ENCODE measurements at regions not wholly inside any gene's neighbourhood (a gene's known extent, or its start where the extent isn't known, plus 50 kb on each side); places are given as distances from the start of the nearest gene placed in this dataset.
"Not testable (repeated sequence)": the region's sequence is repeated elsewhere in the genome, so short reads cannot be mapped to it uniquely, and the experiment has no call there.

DNA sequence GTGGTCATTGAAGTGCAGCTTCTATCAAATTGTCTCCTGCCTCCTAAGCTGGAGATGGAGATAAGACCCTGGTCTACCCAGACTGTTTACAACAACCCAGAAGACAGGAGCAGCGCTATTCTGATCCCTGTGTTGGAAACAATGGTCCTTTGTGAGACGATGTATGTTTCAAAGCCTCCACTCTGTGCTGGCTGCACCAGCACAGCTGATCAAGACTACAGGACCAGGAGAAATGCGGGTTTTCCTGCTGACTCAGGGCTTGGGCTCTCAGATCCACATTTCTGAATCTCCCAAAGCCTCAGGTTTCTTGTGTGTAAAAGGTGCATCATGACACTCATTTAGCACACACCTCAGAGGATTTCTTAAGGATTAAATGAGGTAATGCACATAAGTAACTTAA is 92.0 kb downstream of the POU3F3 start:
- H3K36me3 ChIP-seq (ENCODE audit: control insufficient read depth, insufficient read depth, low read length), result no peaks in the 10 kb centered on the region
- no peak for DNase-seq (ENCODE audit: low read depth)
- TF ChIP-seq, protein P1, sequence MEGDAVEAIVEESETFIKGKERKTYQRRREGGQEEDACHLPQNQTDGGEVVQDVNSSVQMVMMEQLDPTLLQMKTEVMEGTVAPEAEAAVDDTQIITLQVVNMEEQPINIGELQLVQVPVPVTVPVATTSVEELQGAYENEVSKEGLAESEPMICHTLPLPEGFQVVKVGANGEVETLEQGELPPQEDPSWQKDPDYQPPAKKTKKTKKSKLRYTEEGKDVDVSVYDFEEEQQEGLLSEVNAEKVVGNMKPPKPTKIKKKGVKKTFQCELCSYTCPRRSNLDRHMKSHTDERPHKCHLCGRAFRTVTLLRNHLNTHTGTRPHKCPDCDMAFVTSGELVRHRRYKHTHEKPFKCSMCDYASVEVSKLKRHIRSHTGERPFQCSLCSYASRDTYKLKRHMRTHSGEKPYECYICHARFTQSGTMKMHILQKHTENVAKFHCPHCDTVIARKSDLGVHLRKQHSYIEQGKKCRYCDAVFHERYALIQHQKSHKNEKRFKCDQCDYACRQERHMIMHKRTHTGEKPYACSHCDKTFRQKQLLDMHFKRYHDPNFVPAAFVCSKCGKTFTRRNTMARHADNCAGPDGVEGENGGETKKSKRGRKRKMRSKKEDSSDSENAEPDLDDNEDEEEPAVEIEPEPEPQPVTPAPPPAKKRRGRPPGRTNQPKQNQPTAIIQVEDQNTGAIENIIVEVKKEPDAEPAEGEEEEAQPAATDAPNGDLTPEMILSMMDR (IDR thresholded peaks at IDR 0.05; ENCODE audit: insufficient read depth, low read depth, low read length), result no peak
- ChIA-PET POLR2A (no interaction called here), CTCF (interaction anchor here (1.3 kb wide), 1 partner anchor 12 kb away, joined by 3 read pairs; no protein-coding TSS in a partner anchor)
- H3K27me3 ChIP-seq (ENCODE audit: control insufficient read depth, insufficient read depth, low read length), result no peaks in the 10 kb centered on the region
- H3K4me3 ChIP-seq (ENCODE audit: low read depth, low read length), result no peak overlapping the region

DNA sequence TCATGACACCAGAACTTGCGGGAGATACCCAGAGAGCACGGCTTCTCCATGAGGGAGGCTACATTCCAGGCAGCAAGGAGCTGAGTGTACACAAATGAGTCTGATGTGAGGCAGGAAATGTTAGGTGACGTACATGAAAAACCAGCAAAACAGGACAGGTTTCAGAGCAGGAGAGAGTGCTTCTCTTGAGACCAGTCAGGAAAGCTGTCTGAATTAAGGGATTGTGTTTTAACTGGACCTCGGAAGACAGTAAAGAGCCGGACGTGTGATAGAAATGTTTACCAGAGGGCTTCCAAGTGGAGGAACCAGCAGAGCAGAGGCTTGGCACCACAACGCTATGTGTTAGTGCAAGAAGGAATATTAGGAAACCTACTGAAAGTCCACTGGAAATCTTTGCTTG is 90.4 kb upstream of the MRPS9 start:
- H3K27me3 ChIP-seq (ENCODE audit: control insufficient read depth, insufficient read depth, low read length); POLR2A ChIA-PET; H3K36me3 ChIP-seq (ENCODE audit: control insufficient read depth, insufficient read depth, low read length); H3K4me3 ChIP-seq (ENCODE audit: low read depth, low read length); CTCF ChIA-PET; DNase-seq (ENCODE audit: low read depth): not testable (repeated sequence)

DNA sequence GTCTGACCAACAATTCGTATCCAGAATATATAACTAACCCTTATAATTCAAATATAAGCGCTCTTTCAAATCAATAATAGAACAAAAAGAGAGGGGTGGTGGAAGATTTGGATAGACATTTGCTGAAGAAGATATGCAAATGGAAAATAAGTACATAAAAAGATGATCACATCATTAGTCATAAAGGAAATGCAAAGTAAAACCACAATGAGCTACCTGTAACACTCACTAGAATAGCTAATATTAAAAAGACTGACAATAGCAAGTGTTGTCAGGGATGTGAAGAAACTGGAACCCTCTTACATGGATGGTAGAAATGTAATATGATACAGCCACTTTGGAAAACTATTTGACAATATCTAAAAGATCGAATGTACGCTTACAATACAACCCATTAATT is 84.9 kb upstream of the MRPS9 start:
- ChIA-PET POLR2A (no interaction called here), CTCF (no interaction called here)
- DNase-seq (ENCODE audit: low read depth), result no peak
- Histone ChIP-seq H3K36me3 (ENCODE audit: control insufficient read depth, insufficient read depth, low read length) (no peaks in the 10 kb centered on the region), H3K27me3 (ENCODE audit: control insufficient read depth, insufficient read depth, low read length) (no peaks in the 10 kb centered on the region), H3K4me3 (ENCODE audit: low read depth, low read length) (no peak overlapping the region)
- TF ChIP-seq, protein P1 (IDR thresholded peaks at IDR 0.05; ENCODE audit: insufficient read depth, low read depth, low read length), result no peak

DNA sequence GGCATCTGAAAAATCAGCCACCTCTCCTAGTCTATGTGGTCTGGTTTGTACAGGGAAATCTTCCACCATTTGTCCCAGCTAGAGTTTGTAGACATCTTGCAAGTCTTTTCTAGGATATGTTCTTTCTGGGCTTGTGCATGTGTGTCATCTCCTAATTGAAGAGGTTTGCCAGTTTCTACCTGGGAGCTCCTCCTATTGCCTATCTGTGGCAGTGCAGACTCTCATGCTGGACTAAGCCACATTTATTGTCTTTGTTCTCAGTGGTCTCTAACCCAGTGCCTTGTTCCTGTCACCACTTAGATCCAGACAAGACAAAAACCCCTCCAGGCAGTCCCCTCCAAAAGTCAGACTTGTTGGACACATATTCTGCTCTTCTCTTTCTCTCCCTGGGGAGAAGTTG is 72.0 kb upstream of the MRPS9 start:
- ChIA-PET CTCF (no interaction called here), POLR2A (no interaction called here)
- Histone ChIP-seq H3K4me3 (ENCODE audit: low read depth, low read length) (no peak overlapping the region), H3K27me3 (ENCODE audit: control insufficient read depth, insufficient read depth, low read length) (no peaks in the 10 kb centered on the region), H3K36me3 (ENCODE audit: control insufficient read depth, insufficient read depth, low read length) (no peaks in the 10 kb centered on the region)
- TF ChIP-seq, protein P1 (IDR thresholded peaks at IDR 0.05; ENCODE audit: insufficient read depth, low read depth, low read length), result no peak
- DNase-seq (ENCODE audit: low read depth), result no peak

DNA sequence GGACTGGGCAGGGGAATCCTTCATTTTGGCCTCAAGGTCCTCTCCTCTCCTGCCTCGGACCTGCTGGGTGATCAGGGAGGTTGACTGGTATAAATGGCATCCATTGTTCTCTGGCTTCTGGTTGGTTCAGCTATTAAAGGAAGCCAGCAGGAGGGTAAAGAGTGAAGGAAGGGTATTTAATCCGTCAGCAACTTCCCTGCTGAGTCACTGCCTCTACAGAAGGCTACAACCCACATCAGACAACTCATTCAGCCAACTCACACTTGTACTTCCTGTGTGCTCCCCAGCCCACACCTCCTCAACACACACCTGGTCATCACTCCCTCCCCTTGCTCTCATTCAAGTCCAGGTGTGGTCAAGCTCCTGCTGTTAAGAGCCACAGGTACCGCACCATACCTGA is 68.3 kb upstream of the MRPS9 start:
- TF ChIP-seq, protein P1 (IDR thresholded peaks at IDR 0.05; ENCODE audit: insufficient read depth, low read depth, low read length), result no peak
- ChIA-PET POLR2A (no interaction called here), CTCF (no interaction called here)
- Histone ChIP-seq H3K27me3 (ENCODE audit: control insufficient read depth, insufficient read depth, low read length) (no peaks in the 10 kb centered on the region), H3K36me3 (ENCODE audit: control insufficient read depth, insufficient read depth, low read length) (no peaks in the 10 kb centered on the region), H3K4me3 (ENCODE audit: low read depth, low read length) (no peak overlapping the region)
- no peak for DNase-seq (ENCODE audit: low read depth)

DNA sequence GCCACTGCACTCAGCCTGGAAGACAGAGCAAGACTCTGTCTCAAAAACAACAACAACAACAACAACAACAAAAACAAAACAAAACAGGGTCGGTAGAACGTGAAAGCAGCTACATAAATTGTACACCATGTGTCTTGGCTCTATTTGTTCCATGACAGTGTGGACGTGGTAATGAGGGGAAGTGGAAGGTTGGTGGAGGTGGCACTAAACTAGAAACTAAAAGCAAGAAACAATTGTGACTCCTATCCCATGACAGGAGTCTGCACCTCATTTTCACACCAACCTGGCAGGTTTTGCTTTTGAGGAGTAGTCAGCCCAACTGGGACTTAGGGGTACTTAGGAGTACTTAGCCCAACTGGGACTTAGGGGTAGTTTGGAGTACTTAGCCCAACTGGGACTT is 62.5 kb upstream of the MRPS9 start:
- no peak for DNase-seq (ENCODE audit: low read depth)
- H3K27me3 ChIP-seq (ENCODE audit: control insufficient read depth, insufficient read depth, low read length), result no peaks in the 10 kb centered on the region
- no peak overlapping the region for H3K4me3 ChIP-seq (ENCODE audit: low read depth, low read length)
- ChIA-PET CTCF (no interaction called here), POLR2A (no interaction called here)
- H3K36me3 ChIP-seq (ENCODE audit: control insufficient read depth, insufficient read depth, low read length), result no peaks in the 10 kb centered on the region
- TF ChIP-seq, protein P1 (IDR thresholded peaks at IDR 0.05; ENCODE audit: insufficient read depth, low read depth, low read length), result no peak

Measured in BJ (cell line).